Activated CD4-positive, CD25-positive, alpha-beta regulatory T cell (primary cell): ENCODE measurements at regions not wholly inside any gene's neighbourhood (a gene's known extent, or its start where the extent isn't known, plus 50 kb on each side); places are given as distances from the start of the nearest gene placed in this dataset.
"Not testable (repeated sequence)": the region's sequence is repeated elsewhere in the genome, so short reads cannot be mapped to it uniquely, and the experiment has no call there.

ENCODE experiments used
- DNase-seq, 4 experiments: peaks; one replicate each; lab custom pipeline; 2025; lab: John Stamatoyannopoulos, UW

DNA sequence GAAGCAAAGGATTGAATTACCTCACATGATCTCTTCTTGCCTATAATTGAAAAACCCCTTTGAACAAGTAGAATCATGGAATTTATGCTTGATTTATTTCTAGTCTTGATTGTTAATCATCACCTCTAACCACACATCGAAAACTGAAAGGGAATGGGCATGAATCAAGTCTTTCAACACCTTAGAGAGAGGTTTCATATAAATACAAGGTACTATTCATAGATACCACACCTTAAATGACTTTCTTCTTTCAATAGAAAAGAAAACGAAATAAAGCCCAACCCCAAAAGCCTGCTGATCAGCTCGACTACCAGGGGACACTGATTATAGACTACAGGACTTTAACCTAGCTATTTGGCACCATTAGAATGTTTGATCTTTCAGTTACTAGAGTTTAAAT is 128.6 kb upstream of the PTPRZ1 start:
- DNase-seq, result no peak

DNA sequence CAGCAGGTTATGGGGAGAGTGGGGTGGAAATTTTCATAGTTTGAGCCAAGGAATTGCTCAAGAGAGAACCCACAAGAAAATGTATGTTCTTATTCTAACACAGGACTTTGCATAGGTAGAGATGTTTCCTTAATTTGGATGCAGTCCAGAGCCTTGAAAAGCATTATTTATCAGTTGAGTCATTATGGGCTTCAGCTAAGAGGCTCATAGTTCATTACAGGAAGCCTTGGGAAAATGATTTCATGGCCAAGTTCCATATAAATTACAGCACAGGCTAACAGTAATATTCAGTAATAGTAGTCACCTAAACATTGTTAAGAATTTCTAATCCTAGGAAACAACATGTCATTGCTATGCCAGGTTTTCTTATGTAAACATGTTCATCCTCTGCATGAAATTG is 131.1 kb upstream of the PTPRZ1 start:
- no peak for DNase-seq

GRCh38 chr7:121739465-121739864 is 133.5 kb upstream of the PTPRZ1 start:
- no peak for DNase-seq

- no peak for DNase-seq
Observed at GRCh38 chr7:121730869-121731268, 142.1 kb upstream of the PTPRZ1 start.

DNA sequence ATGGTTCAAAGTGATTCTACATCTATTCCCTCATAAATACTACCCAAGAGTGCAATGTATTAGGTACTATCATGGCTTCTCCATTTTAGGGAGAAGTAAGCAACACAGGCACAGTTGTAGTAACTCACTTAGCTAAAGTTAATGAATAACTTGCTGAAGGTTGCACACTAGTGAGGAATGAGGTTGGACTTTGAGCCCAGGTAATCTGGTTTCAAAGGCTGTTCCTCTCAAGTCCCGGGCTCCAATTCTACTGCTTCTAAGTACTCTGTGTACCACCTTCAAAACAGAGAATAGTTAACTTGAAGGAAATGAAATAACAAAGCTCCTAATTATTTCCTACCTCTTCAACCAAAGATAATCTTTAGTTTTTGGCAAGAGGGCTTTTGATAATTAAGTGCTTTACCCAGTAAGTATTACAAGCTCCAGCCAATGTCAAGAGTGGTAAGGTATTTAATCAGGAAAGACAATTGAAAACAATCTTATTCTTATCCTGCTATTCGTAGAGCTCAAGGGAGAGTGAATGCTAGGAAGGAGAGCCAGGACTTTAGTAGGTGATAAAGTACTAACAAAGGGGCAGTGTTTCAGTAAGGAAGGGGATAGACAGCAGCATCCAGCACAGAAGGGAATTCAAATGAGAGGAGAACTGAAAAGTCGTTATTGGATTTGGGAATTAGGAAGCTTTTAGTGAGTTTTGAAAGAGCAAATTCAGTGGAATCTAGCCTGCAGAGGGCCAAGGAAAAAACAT is 158.2 kb upstream of the PTPRZ1 start:
- DNase-seq, result no peak

DNA sequence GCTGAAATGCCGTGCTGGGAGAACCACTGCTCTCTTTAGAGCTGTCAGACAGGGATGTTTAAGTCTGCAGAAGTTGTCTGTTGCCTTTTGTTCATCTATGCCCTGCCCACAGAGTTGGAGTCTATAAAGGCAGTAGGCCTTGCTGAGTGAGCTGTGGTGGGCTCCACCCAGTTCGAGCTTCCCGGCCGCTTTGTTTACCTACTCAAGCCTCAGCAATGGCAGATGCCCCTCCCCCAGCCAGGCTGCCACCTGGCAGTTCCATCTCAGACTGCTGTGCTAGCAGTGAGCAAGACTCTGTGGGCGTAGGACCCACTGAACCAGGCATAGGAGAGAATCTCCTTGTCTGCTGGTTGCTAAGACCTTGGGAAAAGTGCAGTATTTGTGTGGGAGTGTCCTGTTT is 160.0 kb upstream of the PTPRZ1 start:
- DNase-seq, result not testable (repeated sequence)

DNA sequence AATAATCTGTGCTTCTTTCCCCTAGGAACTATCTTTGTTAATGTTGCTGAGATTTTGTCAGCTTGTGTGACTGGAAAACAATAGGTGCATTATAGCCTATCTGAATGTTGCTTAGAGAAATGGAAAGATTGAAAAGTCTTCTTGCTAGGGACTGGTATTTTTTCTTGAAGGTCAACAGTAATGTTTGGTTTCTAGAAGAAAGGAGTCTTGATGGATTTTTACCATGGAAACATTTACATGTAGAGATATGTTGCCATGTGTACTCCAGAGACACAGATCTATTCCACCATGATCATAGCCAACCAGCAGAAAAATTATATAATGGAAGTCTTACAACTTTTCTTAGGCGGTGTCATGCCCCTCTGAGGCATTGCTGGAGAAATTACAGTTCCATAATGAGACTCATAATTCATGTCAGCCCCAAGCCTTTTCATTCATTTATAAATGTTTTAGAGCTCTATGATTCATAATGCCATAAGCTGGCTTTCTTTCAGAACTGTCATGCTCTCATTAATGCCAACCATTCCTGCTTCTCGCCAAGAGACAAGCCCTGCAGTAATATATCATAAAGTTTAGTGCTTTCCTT is 175.1 kb upstream of the PTPRZ1 start:
- no peak for DNase-seq

DNA sequence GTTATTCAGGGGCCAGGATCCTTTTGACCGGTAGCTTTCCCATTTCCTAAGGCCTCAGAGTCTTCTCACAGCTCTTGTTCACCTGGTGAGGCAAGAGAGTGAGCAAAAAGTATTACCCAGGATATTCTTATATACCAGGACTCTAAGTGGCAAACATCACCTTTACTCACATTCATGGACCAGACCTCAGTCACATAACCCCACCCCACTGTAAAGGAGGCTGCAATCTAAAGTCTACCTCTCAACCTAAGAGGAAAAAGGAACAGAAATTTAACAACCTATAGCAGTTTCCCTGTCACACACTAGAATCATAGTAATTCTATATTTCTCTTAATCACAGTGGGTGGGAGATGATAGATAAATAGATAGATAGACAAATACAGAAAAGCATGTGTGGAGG is 176.0 kb upstream of the PTPRZ1 start:
- no peak for DNase-seq

DNA sequence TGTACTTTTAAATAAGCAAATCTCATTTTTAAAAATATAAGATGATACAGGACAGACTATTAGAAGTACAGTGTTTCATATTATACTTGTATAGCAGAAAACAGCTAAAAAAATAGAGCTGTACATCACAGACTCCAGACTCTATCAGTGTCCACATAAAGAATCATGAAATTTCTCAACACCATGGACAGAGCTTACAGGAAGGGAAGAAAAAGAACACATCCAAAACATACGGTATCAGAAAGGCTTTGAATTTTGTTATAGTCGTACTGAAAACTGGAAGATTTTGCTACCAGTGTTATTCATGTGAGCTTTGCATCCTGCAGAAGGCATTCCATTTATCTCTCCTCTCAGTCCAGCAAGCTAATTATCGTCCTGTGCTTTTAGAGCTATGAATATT is 183.2 kb upstream of the PTPRZ1 start:
- no peak for DNase-seq

GRCh38 chr7:121681700-121682099 is 191.3 kb upstream of the PTPRZ1 start:
- no peak for DNase-seq

GRCh38 chr7:121676168-121676567 is 196.8 kb upstream of the PTPRZ1 start:
- no peak for DNase-seq

GRCh38 chr7:121674455-121674854 is 198.5 kb upstream of the PTPRZ1 start:
- DNase-seq, result not testable (repeated sequence)

DNA sequence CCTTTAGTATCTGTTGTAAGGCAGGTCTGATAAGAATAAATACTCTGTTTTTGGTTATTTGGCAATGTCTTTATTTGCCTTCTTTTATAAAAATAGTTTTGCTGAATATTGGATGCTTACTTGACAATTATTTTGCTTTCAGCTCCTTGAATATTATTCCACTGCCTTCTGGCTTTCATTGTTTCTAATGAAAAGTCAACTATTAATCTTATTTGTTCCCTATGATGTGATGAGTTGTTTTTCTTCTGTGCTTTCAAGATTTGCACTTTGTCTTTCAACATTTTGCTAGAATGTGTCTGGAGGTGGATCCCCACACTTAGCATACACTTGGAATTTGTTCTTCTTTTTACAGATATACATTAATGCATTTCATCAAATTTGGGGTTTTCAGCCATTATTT is 203.8 kb upstream of the PTPRZ1 start:
- no peak for DNase-seq

GRCh38 chr7:121666306-121666705 is 206.7 kb upstream of the PTPRZ1 start:
- no peak for DNase-seq

DNA sequence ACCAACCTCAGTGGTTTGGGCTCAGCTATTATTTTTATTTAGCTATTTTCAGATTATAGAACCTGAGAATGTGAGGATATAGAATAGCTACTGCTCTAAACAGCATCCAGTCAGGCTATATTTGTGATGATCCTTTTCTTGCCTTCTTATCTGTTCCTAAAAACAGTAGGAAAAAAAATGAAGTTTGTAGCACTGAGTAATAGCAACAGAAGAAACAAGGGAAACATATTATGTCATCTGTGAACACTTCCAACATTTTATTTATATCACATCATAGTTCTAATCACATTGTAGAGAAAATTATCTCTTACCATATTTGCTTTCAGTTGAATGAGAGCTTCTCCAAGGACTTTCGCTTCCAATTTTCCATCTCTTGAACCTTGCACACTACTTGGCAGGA is 229.6 kb upstream of the PTPRZ1 start:
- DNase-seq, result no peak

DNA sequence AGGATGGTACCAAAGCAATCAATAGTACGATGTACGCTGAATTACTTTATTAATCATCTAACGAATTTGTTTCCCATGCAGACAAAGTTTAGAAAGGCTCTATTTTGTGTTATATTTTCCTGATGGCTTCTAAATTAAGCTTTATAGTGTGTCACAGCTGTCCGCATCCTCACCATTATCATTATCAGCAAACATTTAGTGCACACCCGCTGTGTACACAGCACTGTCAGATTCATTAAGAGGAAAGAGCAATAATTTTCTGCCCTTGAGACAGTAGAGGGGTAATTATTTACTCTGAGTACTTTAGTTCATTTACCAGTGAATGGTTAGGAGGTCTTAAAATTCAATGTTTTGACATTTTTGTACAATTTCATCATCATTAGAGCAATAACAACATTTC is 233.3 kb upstream of the PTPRZ1 start:
- no peak for DNase-seq

GRCh38 chr7:121638286-121638685 is 234.7 kb upstream of the PTPRZ1 start:
- no peak for DNase-seq

DNA sequence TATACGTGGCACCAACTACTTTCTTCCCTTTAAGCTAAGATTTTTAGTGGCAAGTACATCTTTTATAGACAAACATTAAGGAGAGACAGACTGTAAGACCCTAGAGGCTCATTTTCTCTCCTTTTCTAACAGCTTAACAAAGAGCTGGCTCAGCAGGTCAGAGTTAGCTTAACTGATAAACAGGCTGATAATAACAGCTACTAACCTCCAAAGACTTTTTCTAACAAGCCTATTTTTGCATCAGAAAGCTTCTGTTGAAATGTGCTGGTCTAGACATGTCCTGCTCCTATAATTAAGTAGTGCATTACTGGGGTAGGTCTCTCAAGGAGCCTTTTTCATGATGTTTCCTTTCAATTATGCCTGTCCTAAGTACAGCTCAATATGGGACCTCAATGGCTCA is 238.2 kb upstream of the FAM3C start:
- DNase-seq, result no peak

DNA sequence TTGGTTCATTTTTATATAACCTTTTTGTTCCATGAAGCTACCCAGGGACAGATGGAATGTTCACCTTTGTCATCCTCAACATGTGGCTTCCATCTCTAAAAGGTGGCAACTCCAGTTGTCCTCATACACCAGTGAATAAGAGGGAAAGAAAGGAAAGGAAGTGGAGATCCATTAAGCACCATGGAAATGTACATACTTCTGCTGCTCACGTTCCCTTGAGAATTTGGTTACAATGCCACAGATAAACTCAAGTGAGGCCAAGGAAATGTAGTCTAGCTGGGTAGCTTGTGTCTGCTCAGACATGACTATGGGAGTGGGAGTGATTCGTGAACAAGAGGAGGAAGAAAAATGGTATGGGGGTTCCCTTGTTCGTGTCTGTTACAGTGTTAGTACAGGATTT is 237.1 kb upstream of the FAM3C start:
- no peak for DNase-seq

GRCh38 chr7:121624958-121625357 is 228.8 kb upstream of the FAM3C start:
- DNase-seq, result no peak

GRCh38 chr7:121623130-121623872 is 227.2 kb upstream of the FAM3C start:
- no peak for DNase-seq

GRCh38 chr7:121621937-121622336 is 225.8 kb upstream of the FAM3C start:
- no peak for DNase-seq

DNA sequence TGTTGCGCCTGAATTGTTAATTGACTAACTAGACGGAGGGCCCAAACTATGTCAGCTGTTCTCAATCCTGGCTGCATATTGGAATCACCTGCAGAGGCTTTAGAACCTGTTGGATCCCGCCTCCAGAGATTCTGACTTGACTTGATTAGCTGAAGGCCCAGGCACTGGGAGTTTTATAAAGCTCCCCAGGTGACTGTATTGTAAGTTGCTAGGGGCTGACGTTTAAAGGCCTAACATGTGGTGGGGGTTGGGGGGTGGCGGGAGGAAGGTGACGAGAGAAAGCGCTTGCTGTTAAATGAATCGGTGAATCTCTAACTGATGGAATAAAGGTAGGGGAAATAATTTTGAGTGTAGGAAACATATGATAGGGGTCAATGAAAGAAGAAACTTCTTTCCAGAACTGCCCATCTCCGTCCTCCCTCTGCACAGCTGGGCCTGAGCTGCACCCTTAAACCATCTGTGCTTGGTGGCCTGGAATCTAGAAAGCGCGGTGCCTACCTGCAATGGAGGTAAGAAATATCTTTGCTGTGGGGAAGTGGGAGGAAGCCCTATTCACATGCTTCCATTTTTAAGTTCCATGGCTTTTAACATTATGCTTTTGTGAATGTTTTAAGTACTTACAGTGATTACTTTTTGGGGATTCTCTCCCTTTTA is 225.0 kb upstream of the FAM3C start:
- DNase-seq, result no peak
